ENCODE measurements at regions not wholly inside any gene's neighbourhood (a gene's known extent, or its start where the extent isn't known, plus 50 kb on each side); places are given as distances from the start of the nearest gene placed in this dataset.

GRCh38 chr16:51825779-51826178 lies 674.7 kb upstream of the SALL1 start:
- Mint-ChIP-seq H3K36me3 (ENCODE audit: low read depth) (no peaks in the 10 kb centered on the region), H3K9me3 (peaks cover 5% of the 10 kb centered on the region), H3K4me3 (no peak overlapping the region), H3K27me3 (no peaks in the 10 kb centered on the region), H3K4me1 (ENCODE audit: low read depth) (no peaks in the 10 kb centered on the region), H3K27ac (no peak overlapping the region)
- no peak overlapping the region for H3K4me3 ChIP-seq (ENCODE audit: low read length)
- H3K27me3 ChIP-seq (ENCODE audit: control insufficient read depth in 1 of 2, insufficient read depth in 2 of 2, low read length in 2 of 2): no peaks in the 10 kb centered on the region
- no peak for DNase-seq
- peaks cover 0 to 4% of the 10 kb centered on the region in 2 experiments for H3K9me3 ChIP-seq (ENCODE audit: control insufficient read depth in 1 of 2, insufficient read depth in 1 of 2, low read length in 2 of 2)
- intact Hi-C loops (cut with DNase I, micrococcal nuclease): no loop called here
- ATAC-seq (ENCODE audit: poor library complexity): no peak
- TF ChIP-seq CTCF (IDR thresholded peaks at IDR 0.05): no peak
- CTCF ChIA-PET: no interaction called here
- no peaks in the 10 kb centered on the region for H3K4me1 ChIP-seq (ENCODE audit: insufficient read depth, low read length)
- no peak overlapping the region for H3K27ac ChIP-seq (ENCODE audit: low read depth in 1 of 2, low read length in 2 of 2)
- POLR2A ChIA-PET: no interaction called here
- no peaks in the 10 kb centered on the region for H3K36me3 ChIP-seq (ENCODE audit: insufficient read depth, low read length)

GRCh38 chr16:51822471-51822870 lies 671.4 kb upstream of the SALL1 start:
- no peak overlapping the region for H3K4me3 ChIP-seq (ENCODE audit: low read length)
- intact Hi-C loops (cut with DNase I, micrococcal nuclease): no loop called here
- Mint-ChIP-seq H3K9me3 (no peaks in the 10 kb centered on the region), H3K27me3 (no peaks in the 10 kb centered on the region), H3K4me1 (ENCODE audit: low read depth) (no peaks in the 10 kb centered on the region), H3K27ac (no peak overlapping the region), H3K4me3 (no peak overlapping the region), H3K36me3 (ENCODE audit: low read depth) (no peaks in the 10 kb centered on the region)
- no peak for DNase-seq
- H3K27ac ChIP-seq (ENCODE audit: low read depth in 1 of 2, low read length in 2 of 2): no peak overlapping the region
- no peaks in the 10 kb centered on the region for H3K4me1 ChIP-seq (ENCODE audit: insufficient read depth, low read length)
- CTCF ChIA-PET: no interaction called here
- POLR2A ChIA-PET: no interaction called here
- no peak for TF ChIP-seq CTCF (IDR thresholded peaks at IDR 0.05)
- no peaks in the 10 kb centered on the region for H3K27me3 ChIP-seq (ENCODE audit: control insufficient read depth in 1 of 2, insufficient read depth in 2 of 2, low read length in 2 of 2)
- H3K36me3 ChIP-seq (ENCODE audit: insufficient read depth, low read length): no peaks in the 10 kb centered on the region
- H3K9me3 ChIP-seq (ENCODE audit: control insufficient read depth in 1 of 2, insufficient read depth in 1 of 2, low read length in 2 of 2): peaks cover 0 to 4% of the 10 kb centered on the region in 2 experiments
- ATAC-seq (ENCODE audit: poor library complexity): no peak

- peaks cover 3% of the 10 kb centered on the region for H3K9me3 Mint-ChIP-seq
- Histone ChIP-seq H3K4me3 (ENCODE audit: low read length) (no peak overlapping the region), H3K27ac (ENCODE audit: low read depth in 1 of 2, low read length in 2 of 2) (no peak overlapping the region), H3K9me3 (ENCODE audit: control insufficient read depth in 1 of 2, insufficient read depth in 1 of 2, low read length in 2 of 2) (peaks cover 0 to 4% of the 10 kb centered on the region in 2 experiments), H3K27me3 (ENCODE audit: control insufficient read depth in 1 of 2, insufficient read depth in 2 of 2, low read length in 2 of 2) (no peaks in the 10 kb centered on the region), H3K4me1 (ENCODE audit: insufficient read depth, low read length) (no peaks in the 10 kb centered on the region), H3K36me3 (ENCODE audit: insufficient read depth, low read length) (no peaks in the 10 kb centered on the region)
- ATAC-seq (ENCODE audit: poor library complexity): no peak
- ChIA-PET CTCF (no interaction called here), POLR2A (no interaction called here)
- no peaks in the 10 kb centered on the region for H3K36me3 Mint-ChIP-seq (ENCODE audit: low read depth)
- TF ChIP-seq CTCF (IDR thresholded peaks at IDR 0.05): no peak
- H3K4me3 Mint-ChIP-seq: no peak overlapping the region
- DNase-seq: no peak
- H3K27me3 Mint-ChIP-seq: no peaks in the 10 kb centered on the region
- intact Hi-C loops (cut with DNase I, micrococcal nuclease): no loop called here
- H3K27ac Mint-ChIP-seq: no peak overlapping the region
- no peaks in the 10 kb centered on the region for H3K4me1 Mint-ChIP-seq (ENCODE audit: low read depth)
Observed at GRCh38 chr16:51821527-51821926, 670.5 kb upstream of the SALL1 start.
